ENCODE measurements at regions not wholly inside any gene's neighbourhood (a gene's known extent, or its start where the extent isn't known, plus 50 kb on each side); places are given as distances from the start of the nearest gene placed in this dataset.

DNA sequence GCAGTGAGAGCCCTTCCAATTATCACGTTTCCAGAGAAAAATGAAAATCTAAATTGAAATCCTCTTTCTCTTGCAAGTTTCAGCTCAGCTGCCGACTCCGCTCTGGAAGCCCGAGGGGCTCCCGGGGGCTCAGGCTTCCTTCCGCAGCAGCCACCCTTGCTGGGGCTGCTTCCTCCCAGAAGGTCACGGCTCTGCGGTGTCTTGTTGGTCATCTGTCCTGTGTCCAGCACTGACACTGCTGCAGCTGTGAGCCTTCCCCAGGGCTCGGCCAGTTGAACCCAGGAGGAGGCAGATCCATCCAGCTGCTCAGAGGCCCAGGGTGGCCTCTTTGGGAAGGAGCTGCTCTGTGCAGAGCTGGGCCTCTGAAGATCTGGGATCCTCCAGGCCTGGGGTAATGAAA, 1337.2 kb downstream of the TBC1D22A start:
- TF ChIP-seq, protein P1, sequence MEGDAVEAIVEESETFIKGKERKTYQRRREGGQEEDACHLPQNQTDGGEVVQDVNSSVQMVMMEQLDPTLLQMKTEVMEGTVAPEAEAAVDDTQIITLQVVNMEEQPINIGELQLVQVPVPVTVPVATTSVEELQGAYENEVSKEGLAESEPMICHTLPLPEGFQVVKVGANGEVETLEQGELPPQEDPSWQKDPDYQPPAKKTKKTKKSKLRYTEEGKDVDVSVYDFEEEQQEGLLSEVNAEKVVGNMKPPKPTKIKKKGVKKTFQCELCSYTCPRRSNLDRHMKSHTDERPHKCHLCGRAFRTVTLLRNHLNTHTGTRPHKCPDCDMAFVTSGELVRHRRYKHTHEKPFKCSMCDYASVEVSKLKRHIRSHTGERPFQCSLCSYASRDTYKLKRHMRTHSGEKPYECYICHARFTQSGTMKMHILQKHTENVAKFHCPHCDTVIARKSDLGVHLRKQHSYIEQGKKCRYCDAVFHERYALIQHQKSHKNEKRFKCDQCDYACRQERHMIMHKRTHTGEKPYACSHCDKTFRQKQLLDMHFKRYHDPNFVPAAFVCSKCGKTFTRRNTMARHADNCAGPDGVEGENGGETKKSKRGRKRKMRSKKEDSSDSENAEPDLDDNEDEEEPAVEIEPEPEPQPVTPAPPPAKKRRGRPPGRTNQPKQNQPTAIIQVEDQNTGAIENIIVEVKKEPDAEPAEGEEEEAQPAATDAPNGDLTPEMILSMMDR (IDR thresholded peaks at IDR 0.05): no peak
- TF ChIP-seq POLR2A (IDR thresholded peaks at IDR 0.05) (no peak), EP300 (IDR thresholded peaks at IDR 0.05) (no peak)
